ENCODE measurements at regions not wholly inside any gene's neighbourhood (a gene's known extent, or its start where the extent isn't known, plus 50 kb on each side); places are given as distances from the start of the nearest gene placed in this dataset.
"Not testable (repeated sequence)": the region's sequence is repeated elsewhere in the genome, so short reads cannot be mapped to it uniquely, and the experiment has no call there.

DNA sequence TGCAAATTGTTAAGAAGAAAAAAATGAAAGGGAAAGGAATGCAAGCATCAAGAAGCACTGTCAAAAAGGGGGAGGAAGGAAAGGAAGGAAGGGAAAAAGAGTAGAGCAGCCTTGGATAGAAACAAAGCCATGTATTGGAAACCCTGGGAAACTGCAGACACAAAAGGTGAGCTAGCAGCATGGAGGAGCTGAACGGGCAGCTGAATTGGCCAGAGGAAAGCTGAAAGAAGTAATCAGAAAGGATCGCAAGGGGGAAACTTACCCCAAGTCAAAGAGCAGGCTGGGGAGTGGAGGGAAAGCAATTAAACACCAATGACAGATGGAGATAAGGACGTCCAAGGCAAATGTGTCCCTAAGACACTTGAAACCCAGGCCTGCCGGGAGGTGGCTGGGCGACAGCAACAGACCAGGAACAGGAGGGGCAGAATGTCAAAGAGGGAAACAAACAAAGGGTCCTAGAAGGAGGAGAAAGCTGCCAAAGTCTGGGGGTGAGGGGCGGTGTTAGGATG is 93.8 kb upstream of the SVIL start (continued):
- TF ChIP-seq, protein P1, sequence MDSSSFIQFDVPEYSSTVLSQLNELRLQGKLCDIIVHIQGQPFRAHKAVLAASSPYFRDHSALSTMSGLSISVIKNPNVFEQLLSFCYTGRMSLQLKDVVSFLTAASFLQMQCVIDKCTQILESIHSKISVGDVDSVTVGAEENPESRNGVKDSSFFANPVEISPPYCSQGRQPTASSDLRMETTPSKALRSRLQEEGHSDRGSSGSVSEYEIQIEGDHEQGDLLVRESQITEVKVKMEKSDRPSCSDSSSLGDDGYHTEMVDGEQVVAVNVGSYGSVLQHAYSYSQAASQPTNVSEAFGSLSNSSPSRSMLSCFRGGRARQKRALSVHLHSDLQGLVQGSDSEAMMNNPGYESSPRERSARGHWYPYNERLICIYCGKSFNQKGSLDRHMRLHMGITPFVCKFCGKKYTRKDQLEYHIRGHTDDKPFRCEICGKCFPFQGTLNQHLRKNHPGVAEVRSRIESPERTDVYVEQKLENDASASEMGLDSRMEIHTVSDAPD (CRISPR knock-in tag; IDR thresholded peaks at IDR 0.05), result no peak

DNA sequence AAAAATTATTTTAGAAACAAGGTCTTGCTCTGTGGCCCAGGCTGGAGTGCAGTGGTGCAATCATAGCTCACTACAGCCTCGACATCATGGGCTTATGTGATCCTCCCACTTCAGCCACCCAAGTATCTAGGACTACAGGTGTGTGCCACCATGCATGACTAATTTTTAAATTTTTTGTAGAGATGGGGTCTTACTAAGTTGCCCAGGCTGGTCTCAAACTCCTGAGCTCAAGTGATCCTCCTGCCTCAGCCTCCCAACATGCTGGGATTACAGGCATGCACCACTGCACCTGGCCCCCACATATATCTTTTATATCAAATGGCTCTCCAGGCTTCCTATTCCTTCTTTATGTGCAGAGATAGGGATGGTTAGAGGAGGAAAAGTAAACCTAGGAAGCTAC is 91.2 kb upstream of the SVIL start:
- H2AFZ ChIP-seq (ENCODE audit: low read length); in situ Hi-C loops (cut with HindIII; ENCODE audit: extremely low pct_ligation_motif_present, low pct_unique_long_range_greater_than_20kb); H3K27me3 ChIP-seq (ENCODE audit: control insufficient read depth in 1 of 2, insufficient read depth in 2 of 2, low read length in 2 of 2); POLR2A ChIA-PET; BruUV-seq (replicated peaks); H3K4me2 ChIP-seq (ENCODE audit: low read depth, low read length); H3K27ac ChIP-seq (ENCODE audit: extremely low read length, insufficient read depth, low read length); FAIRE-seq; DNase-seq (ENCODE audit: low spot score); ATAC-seq; H3K4me3 ChIP-seq (replicated peaks in 1 of 3; ENCODE audit: insufficient read depth in 1 of 3, low read depth in 2 of 3, low read length in 3 of 3); intact Hi-C loops (cut with micrococcal nuclease; ENCODE audit: unreplicated experiment); H4K20me1 ChIP-seq (ENCODE audit: insufficient read depth, low read length); CTCF ChIA-PET (ENCODE audit: low intra/inter-chr PET ratio, low total read pairs); H3K36me3 ChIP-seq (replicated peaks in 1 of 2; ENCODE audit: control insufficient read depth in 1 of 2, insufficient read depth in 2 of 2, low read length in 2 of 2); H3K9me3 ChIP-seq (ENCODE audit: low read length); H3K9ac ChIP-seq (ENCODE audit: insufficient read depth, low read depth, low read length): not testable (repeated sequence)
- peaks cover 14% of the 10 kb centered on the region for H3K79me2 ChIP-seq (ENCODE audit: insufficient read depth, low read length)
- H3K4me1 ChIP-seq (ENCODE audit: insufficient read depth, low read length), result peaks cover 13% of the 10 kb centered on the region
- WGBS (ENCODE audit: low lambda C conversion rate), result 92% methylated on average over 1 of the region's 1 CpG

DNA sequence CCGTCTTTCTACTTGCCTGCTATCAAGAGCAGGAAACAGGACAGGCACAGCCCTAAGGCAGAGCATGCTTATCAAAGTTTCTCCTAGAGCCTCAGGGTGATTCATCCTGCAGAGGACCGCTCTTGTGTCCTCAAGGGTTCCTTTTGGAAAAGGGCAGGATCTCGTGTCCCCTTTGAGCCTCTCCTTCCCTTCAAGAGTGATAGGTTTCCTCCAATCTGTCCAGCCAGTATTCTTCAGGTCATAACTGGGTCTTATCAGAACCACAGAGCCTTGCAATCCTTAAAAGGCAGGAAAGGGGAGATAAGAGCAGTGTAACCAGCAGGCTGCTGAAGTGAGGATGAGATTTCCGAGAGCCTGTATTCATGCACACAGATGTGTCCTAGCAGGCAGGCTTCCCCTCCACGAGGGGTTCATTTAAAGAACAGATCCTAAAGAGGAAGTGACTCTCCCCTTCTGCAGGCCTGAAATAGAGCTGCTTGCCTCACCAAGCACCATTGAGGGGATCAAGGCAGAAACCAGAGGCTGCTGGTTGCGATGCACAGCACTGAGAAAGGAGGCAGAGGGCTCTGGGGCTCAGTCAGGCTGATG is 90.5 kb upstream of the SVIL start:
- Histone ChIP-seq H4K20me1 (ENCODE audit: insufficient read depth, low read length) (no peaks in the 10 kb centered on the region), H3K9me3 (ENCODE audit: low read length) (peaks cover 8% of the 10 kb centered on the region; the same call in 1 of the 2 replicates), H3K79me2 (ENCODE audit: insufficient read depth, low read length) (peaks cover 14% of the 10 kb centered on the region), H3K9ac (ENCODE audit: insufficient read depth, low read depth, low read length) (no peak overlapping the region), H3K36me3 (replicated peaks in 1 of 2; ENCODE audit: control insufficient read depth in 1 of 2, insufficient read depth in 2 of 2, low read length in 2 of 2) (no peaks in the 10 kb centered on the region), H3K4me2 (ENCODE audit: low read depth, low read length) (no peak overlapping the region), H3K27me3 (ENCODE audit: control insufficient read depth in 1 of 2, insufficient read depth in 2 of 2, low read length in 2 of 2) (no peaks in the 10 kb centered on the region), H3K4me1 (ENCODE audit: insufficient read depth, low read length) (peaks cover 9% of the 10 kb centered on the region), H3K4me3 (replicated peaks in 1 of 3; ENCODE audit: insufficient read depth in 1 of 3, low read depth in 2 of 3, low read length in 3 of 3) (no peak overlapping the region), H3K27ac (ENCODE audit: extremely low read length, insufficient read depth, low read length) (no peak overlapping the region), H2AFZ (ENCODE audit: low read length) (no peak overlapping the region)
- DNase-seq (ENCODE audit: low spot score), result no peak
- TF ChIP-seq TRIM24 (CRISPR knock-in tag; IDR thresholded peaks at IDR 0.05) (no peak), ZNF441 (CRISPR knock-in tag; IDR thresholded peaks at IDR 0.05; ENCODE audit: borderline replicate concordance) (no peak), KLF15 (CRISPR knock-in tag; IDR thresholded peaks at IDR 0.05; ENCODE audit: borderline replicate concordance) (no peak), GATAD1 (CRISPR knock-in tag; IDR thresholded peaks at IDR 0.05) (no peak), ZNF563 (CRISPR knock-in tag; IDR thresholded peaks at IDR 0.05) (no peak), ZNF674 (CRISPR knock-in tag; IDR thresholded peaks at IDR 0.05; ENCODE audit: low read depth) (no peak), GABPB1 (CRISPR knock-in tag; IDR thresholded peaks at IDR 0.05) (no peak), ATAD3A (CRISPR knock-in tag; IDR thresholded peaks at IDR 0.05) (no peak), ZNF382 (CRISPR knock-in tag; IDR thresholded peaks at IDR 0.05; ENCODE audit: borderline replicate concordance) (no peak)
- ChIA-PET POLR2A (no interaction called here), CTCF (ENCODE audit: low intra/inter-chr PET ratio, low total read pairs) (no interaction called here)
- no TSS peak for BruUV-seq (replicated peaks)
- ATAC-seq, result no peak
- in situ Hi-C loops (cut with HindIII; ENCODE audit: extremely low pct_ligation_motif_present, low pct_unique_long_range_greater_than_20kb), result no loop called here
- no peak for FAIRE-seq
- intact Hi-C loops (cut with micrococcal nuclease; ENCODE audit: unreplicated experiment), result no loop called here
- WGBS (ENCODE audit: low lambda C conversion rate), result 81% methylated on average over 6 of the region's 6 CpGs
